Loucy (cell line): ENCODE measurements at regions not wholly inside any gene's neighbourhood (a gene's known extent, or its start where the extent isn't known, plus 50 kb on each side); places are given as distances from the start of the nearest gene placed in this dataset.

Experiments used
- H2AFZ ChIP-seq: fragments of 200-600 bp; sonication (generic); 2 replicates; pipeline ENCODE4 v1.6.0; 2016; ENCODE audit warnings: antibody characterized with exemption, mild to moderate bottlenecking, low read length, moderate library complexity
- H3F3A ChIP-seq: fragments of 200-600 bp; 2 replicates; pipeline ENCODE4 v1.6.0; 2016; ENCODE audit warnings: antibody characterized with exemption, low read depth, mild to moderate bottlenecking
- H3K27me3 ChIP-seq: fragments of 200-600 bp; sonication (generic); 2 replicates; pipeline ENCODE4 v1.6.1; 2014; ENCODE audit warnings: low read length, mild to moderate bottlenecking; ENCODE audit not compliant: insufficient read depth, poor library complexity, severe bottlenecking
- H3K36me3 ChIP-seq: fragments of 200-600 bp; sonication (generic); 2 replicates; pipeline ENCODE4 v1.6.1; 2016; ENCODE audit warnings: low read length; ENCODE audit not compliant: insufficient read depth
- H3K4me1 ChIP-seq: fragments of 200-600 bp; sonication (generic); 2 replicates; pipeline ENCODE4 v1.5.1; 2014; ENCODE audit warnings: low read length, mild to moderate bottlenecking; ENCODE audit not compliant: insufficient read depth, poor library complexity, severe bottlenecking
- H3K4me2 ChIP-seq: fragments of 200-600 bp; sonication (generic); 2 replicates; pipeline ENCODE4 v1.6.0; 2014; ENCODE audit warnings: antibody characterized with exemption, low read length, low read depth, mild to moderate bottlenecking; ENCODE audit not compliant: poor library complexity, severe bottlenecking
- H3K4me3 ChIP-seq: fragments of 200-600 bp; sonication (generic); 2 replicates; pipeline ENCODE4 v1.5.1; 2014; ENCODE audit warnings: low read length, mild to moderate bottlenecking, mixed read lengths; ENCODE audit not compliant: poor library complexity, severe bottlenecking
- H3K79me2 ChIP-seq: fragments of 200-600 bp; sonication (generic); 2 replicates; pipeline ENCODE4 v1.6.1; 2014; ENCODE audit warnings: low read length; ENCODE audit not compliant: insufficient read depth
- H3K9ac ChIP-seq: fragments of 200-600 bp; sonication (generic); 2 replicates; pipeline ENCODE4 v1.6.0; 2014; ENCODE audit warnings: mild to moderate bottlenecking, low read depth, low read length, moderate library complexity; ENCODE audit not compliant: poor library complexity, severe bottlenecking
- H3K9me2 ChIP-seq: fragments of 200-600 bp; sonication (generic); replicated peaks from 2 replicates; pipeline ENCODE4 v1.6.1; 2016; ENCODE audit warnings: low read depth, low read length, mixed read lengths
- H3K9me3 ChIP-seq: fragments of 200-600 bp; sonication (generic); 2 replicates; pipeline ENCODE4 v1.6.1; 2014; ENCODE audit warnings: mild to moderate bottlenecking, antibody characterized with exemption, low read length, low read depth; ENCODE audit not compliant: insufficient read depth
- H4K20me1 ChIP-seq: fragments of 200-600 bp; sonication (generic); 2 replicates; pipeline ENCODE4 v1.6.0; 2014; ENCODE audit warnings: antibody characterized with exemption, low read length, mild to moderate bottlenecking; ENCODE audit not compliant: insufficient read depth, poor library complexity, severe bottlenecking
- EZH2phosphoT487 ChIP-seq: fragments of 200-600 bp; IDR thresholded peaks from 2 replicates; pipeline ENCODE4 v1.6.1; 2018; ENCODE audit warnings: antibody characterized with exemption, mild to moderate bottlenecking, moderate library complexity, borderline replicate concordance
- TF ChIP-seq, protein P1 (sequence below): fragments of 200-600 bp; sonication (generic); conservative IDR thresholded peaks from 2 replicates; pipeline ENCODE4 v1.5.1; 2014; ENCODE audit warnings: mild to moderate bottlenecking, antibody characterized with exemption, low read length

DNA sequence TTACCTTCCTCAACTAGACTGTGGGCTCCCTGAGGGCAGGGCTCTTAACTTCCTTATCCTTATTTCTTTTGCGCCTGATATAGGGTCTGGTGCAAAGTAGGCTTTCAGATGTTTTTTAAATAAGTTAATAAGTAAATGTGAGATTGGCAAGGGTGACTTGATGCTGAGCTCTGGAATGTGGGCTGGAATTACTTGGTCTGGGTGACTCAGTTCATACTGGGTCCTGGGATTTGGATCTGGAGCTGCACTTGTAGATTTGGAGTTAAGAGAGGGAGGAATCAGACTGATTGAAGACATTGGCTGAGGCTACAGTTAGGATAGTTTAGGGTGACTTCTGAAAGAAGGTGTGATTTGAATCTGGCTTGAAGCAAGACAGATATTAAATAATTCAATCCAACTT is 190.9 kb downstream of the GIPC2 start:
- no peaks in the 10 kb centered on the region for H3K9me3 ChIP-seq
- H3K4me3 ChIP-seq: no peak overlapping the region
- H3K9ac ChIP-seq: no peak overlapping the region
- no peak overlapping the region for H3K4me2 ChIP-seq
- no peak overlapping the region for H2AFZ ChIP-seq
- no peaks in the 10 kb centered on the region for H3K4me1 ChIP-seq
- H4K20me1 ChIP-seq: no peaks in the 10 kb centered on the region
- H3K9me2 ChIP-seq: no peaks in the 10 kb centered on the region
- TF ChIP-seq, protein P1, sequence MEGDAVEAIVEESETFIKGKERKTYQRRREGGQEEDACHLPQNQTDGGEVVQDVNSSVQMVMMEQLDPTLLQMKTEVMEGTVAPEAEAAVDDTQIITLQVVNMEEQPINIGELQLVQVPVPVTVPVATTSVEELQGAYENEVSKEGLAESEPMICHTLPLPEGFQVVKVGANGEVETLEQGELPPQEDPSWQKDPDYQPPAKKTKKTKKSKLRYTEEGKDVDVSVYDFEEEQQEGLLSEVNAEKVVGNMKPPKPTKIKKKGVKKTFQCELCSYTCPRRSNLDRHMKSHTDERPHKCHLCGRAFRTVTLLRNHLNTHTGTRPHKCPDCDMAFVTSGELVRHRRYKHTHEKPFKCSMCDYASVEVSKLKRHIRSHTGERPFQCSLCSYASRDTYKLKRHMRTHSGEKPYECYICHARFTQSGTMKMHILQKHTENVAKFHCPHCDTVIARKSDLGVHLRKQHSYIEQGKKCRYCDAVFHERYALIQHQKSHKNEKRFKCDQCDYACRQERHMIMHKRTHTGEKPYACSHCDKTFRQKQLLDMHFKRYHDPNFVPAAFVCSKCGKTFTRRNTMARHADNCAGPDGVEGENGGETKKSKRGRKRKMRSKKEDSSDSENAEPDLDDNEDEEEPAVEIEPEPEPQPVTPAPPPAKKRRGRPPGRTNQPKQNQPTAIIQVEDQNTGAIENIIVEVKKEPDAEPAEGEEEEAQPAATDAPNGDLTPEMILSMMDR: no peak
- TF ChIP-seq EZH2phosphoT487: no peak
- no peaks in the 10 kb centered on the region for H3K27me3 ChIP-seq
- H3K36me3 ChIP-seq: no peaks in the 10 kb centered on the region
- no peaks in the 10 kb centered on the region for H3K79me2 ChIP-seq
- H3F3A ChIP-seq: no peaks in the 10 kb centered on the region

DNA sequence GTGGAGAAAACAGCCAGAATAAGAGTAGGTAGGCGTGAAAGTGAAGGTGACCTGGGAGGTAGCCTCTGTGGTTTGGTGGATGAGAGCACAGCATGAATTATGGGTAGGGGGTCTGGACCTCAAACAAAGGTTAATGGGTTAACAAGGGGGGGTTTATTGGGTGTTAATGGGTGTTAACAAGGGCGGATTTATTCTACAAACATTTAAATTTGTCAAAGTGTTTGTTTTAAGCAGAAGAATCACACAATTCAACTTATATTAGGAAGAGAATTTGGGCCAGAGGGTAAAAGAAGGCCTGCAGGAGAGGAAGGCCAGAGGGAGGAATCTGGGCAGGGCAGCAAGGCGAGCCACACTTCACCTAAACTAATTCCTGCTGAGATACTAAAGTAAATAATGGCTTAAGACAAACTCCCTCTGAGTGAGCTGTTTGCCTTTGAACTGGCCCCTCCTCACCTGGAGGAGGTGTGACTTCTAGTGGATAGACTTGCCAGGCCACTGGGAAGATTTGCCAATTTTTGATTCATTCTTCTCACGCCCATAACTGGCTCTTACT is 191.7 kb downstream of the GIPC2 start:
- Histone ChIP-seq H3F3A (no peaks in the 10 kb centered on the region), H3K9me2 (no peaks in the 10 kb centered on the region), H3K36me3 (no peaks in the 10 kb centered on the region), H3K4me1 (no peaks in the 10 kb centered on the region), H3K9ac (no peak overlapping the region), H3K27me3 (no peaks in the 10 kb centered on the region), H2AFZ (no peak overlapping the region), H3K9me3 (no peaks in the 10 kb centered on the region), H3K4me3 (no peak overlapping the region), H3K4me2 (no peak overlapping the region), H3K79me2 (no peaks in the 10 kb centered on the region), H4K20me1 (no peaks in the 10 kb centered on the region)
- TF ChIP-seq, protein P1: no peak
- TF ChIP-seq EZH2phosphoT487: no peak

DNA sequence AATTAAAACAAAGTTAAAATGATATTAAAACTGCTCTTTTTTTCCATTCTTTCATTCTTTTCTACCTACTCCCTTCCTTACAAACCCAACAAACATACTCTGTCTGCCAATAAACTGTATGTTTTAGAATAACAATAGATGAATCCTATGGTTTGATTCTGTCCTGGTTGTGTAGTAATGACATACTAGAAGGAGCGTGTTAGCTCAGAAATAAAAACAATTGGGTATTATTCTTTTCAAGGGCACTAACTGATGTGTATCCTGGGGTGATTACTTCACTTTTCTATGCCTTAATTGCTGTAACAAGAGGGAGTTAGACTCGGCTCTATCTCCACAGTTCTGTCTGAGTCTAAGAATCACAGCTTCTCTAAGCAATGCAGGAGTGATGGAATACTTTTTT is 194.4 kb downstream of the GIPC2 start:
- Histone ChIP-seq H3F3A (no peaks in the 10 kb centered on the region), H3K9me2 (no peaks in the 10 kb centered on the region), H3K9ac (no peak overlapping the region), H3K36me3 (no peaks in the 10 kb centered on the region), H2AFZ (no peak overlapping the region), H3K79me2 (no peaks in the 10 kb centered on the region), H4K20me1 (no peaks in the 10 kb centered on the region), H3K4me3 (no peak overlapping the region), H3K4me2 (no peak overlapping the region), H3K4me1 (no peaks in the 10 kb centered on the region), H3K9me3 (no peaks in the 10 kb centered on the region), H3K27me3 (no peaks in the 10 kb centered on the region)
- TF ChIP-seq, protein P1: no peak
- TF ChIP-seq EZH2phosphoT487: no peak
